ENCODE measurements at regions not wholly inside any gene's neighbourhood (a gene's known extent, or its start where the extent isn't known, plus 50 kb on each side); places are given as distances from the start of the nearest gene placed in this dataset.

GRCh38 chr14:25118671-25119070 is 68.7 kb upstream of the STXBP6 start:
- H3K36me3 Mint-ChIP-seq (ENCODE audit: low read depth), result no peaks in the 10 kb centered on the region
- no peak for DNase-seq
- intact Hi-C loops (cut with micrococcal nuclease), result no loop called here
- H3K4me1 Mint-ChIP-seq, result no peaks in the 10 kb centered on the region
- no peak overlapping the region for H3K4me3 Mint-ChIP-seq
- H3K27me3 Mint-ChIP-seq, result no peaks in the 10 kb centered on the region
- no peak overlapping the region for H3K27ac Mint-ChIP-seq
- no peaks in the 10 kb centered on the region for H3K9me3 Mint-ChIP-seq

GRCh38 chr14:25117342-25117741 is 67.4 kb upstream of the STXBP6 start:
- H3K4me1 Mint-ChIP-seq, result no peaks in the 10 kb centered on the region
- H3K36me3 Mint-ChIP-seq (ENCODE audit: low read depth), result no peaks in the 10 kb centered on the region
- no peaks in the 10 kb centered on the region for H3K27me3 Mint-ChIP-seq
- no peaks in the 10 kb centered on the region for H3K9me3 Mint-ChIP-seq
- intact Hi-C loops (cut with micrococcal nuclease), result no loop called here
- no peak for DNase-seq
- no peak overlapping the region for H3K27ac Mint-ChIP-seq
- no peak overlapping the region for H3K4me3 Mint-ChIP-seq

- no peak overlapping the region for H3K27ac Mint-ChIP-seq
- H3K4me3 Mint-ChIP-seq, result no peak overlapping the region
- intact Hi-C loops (cut with micrococcal nuclease), result no loop called here
- no peaks in the 10 kb centered on the region for H3K9me3 Mint-ChIP-seq
- H3K4me1 Mint-ChIP-seq, result no peaks in the 10 kb centered on the region
- H3K27me3 Mint-ChIP-seq, result no peaks in the 10 kb centered on the region
- no peaks in the 10 kb centered on the region for H3K36me3 Mint-ChIP-seq (ENCODE audit: low read depth)
- DNase-seq, result no peak
These were observed 66.7 kb upstream of the STXBP6 start for GRCh38 chr14:25116607-25117006.

GRCh38 chr14:25113394-25113793 is 63.4 kb upstream of the STXBP6 start:
- intact Hi-C loops (cut with micrococcal nuclease), result no loop called here
- DNase-seq, result no peak
- no peak overlapping the region for H3K4me3 Mint-ChIP-seq
- no peak overlapping the region for H3K27ac Mint-ChIP-seq
- no peaks in the 10 kb centered on the region for H3K36me3 Mint-ChIP-seq (ENCODE audit: low read depth)
- H3K9me3 Mint-ChIP-seq, result no peaks in the 10 kb centered on the region
- H3K27me3 Mint-ChIP-seq, result no peaks in the 10 kb centered on the region
- H3K4me1 Mint-ChIP-seq, result no peaks in the 10 kb centered on the region

- Mint-ChIP-seq H3K4me1 (no peaks in the 10 kb centered on the region), H3K27me3 (peaks cover 2% of the 10 kb centered on the region), H3K27ac (no peak overlapping the region), H3K36me3 (ENCODE audit: low read depth) (no peaks in the 10 kb centered on the region), H3K9me3 (no peaks in the 10 kb centered on the region), H3K4me3 (no peak overlapping the region)
- DNase-seq, result no peak
- intact Hi-C loops (cut with micrococcal nuclease), result no loop called here
These were observed 61.2 kb upstream of the STXBP6 start for GRCh38 chr14:25111061-25111601.

GRCh38 chr14:25110106-25110505 is 60.2 kb upstream of the STXBP6 start:
- no peak overlapping the region for H3K27ac Mint-ChIP-seq
- intact Hi-C loops (cut with micrococcal nuclease), result no loop called here
- peaks cover 2% of the 10 kb centered on the region for H3K27me3 Mint-ChIP-seq
- no peaks in the 10 kb centered on the region for H3K36me3 Mint-ChIP-seq (ENCODE audit: low read depth)
- H3K4me1 Mint-ChIP-seq, result no peaks in the 10 kb centered on the region
- no peak overlapping the region for H3K4me3 Mint-ChIP-seq
- no peak for DNase-seq
- H3K9me3 Mint-ChIP-seq, result no peaks in the 10 kb centered on the region

- Mint-ChIP-seq H3K27me3 (peaks cover 2% of the 10 kb centered on the region), H3K4me3 (no peak overlapping the region), H3K4me1 (no peaks in the 10 kb centered on the region), H3K27ac (no peak overlapping the region), H3K9me3 (no peaks in the 10 kb centered on the region), H3K36me3 (ENCODE audit: low read depth) (no peaks in the 10 kb centered on the region)
- intact Hi-C loops (cut with micrococcal nuclease), result no loop called here
- no peak for DNase-seq
These were observed 59.0 kb upstream of the STXBP6 start for GRCh38 chr14:25108959-25109358.

- H3K36me3 Mint-ChIP-seq (ENCODE audit: low read depth), result no peaks in the 10 kb centered on the region
- peaks cover 2% of the 10 kb centered on the region for H3K27me3 Mint-ChIP-seq
- DNase-seq, result no peak
- no peaks in the 10 kb centered on the region for H3K9me3 Mint-ChIP-seq
- no peak overlapping the region for H3K27ac Mint-ChIP-seq
- H3K4me1 Mint-ChIP-seq, result no peaks in the 10 kb centered on the region
- intact Hi-C loops (cut with micrococcal nuclease), result no loop called here
- H3K4me3 Mint-ChIP-seq, result no peak overlapping the region
These were observed 58.3 kb upstream of the STXBP6 start for GRCh38 chr14:25108291-25108690.

GRCh38 chr14:25103820-25104219 is 53.9 kb upstream of the STXBP6 start:
- no peak for DNase-seq
- intact Hi-C loops (cut with micrococcal nuclease), result no loop called here
- Mint-ChIP-seq H3K4me3 (no peak overlapping the region), H3K27me3 (peaks cover 2% of the 10 kb centered on the region), H3K36me3 (ENCODE audit: low read depth) (no peaks in the 10 kb centered on the region), H3K4me1 (no peaks in the 10 kb centered on the region), H3K9me3 (no peaks in the 10 kb centered on the region), H3K27ac (no peak overlapping the region)

- intact Hi-C loops (cut with micrococcal nuclease), result no loop called here
- H3K9me3 Mint-ChIP-seq, result no peaks in the 10 kb centered on the region
- no peak overlapping the region for H3K4me3 Mint-ChIP-seq
- H3K27ac Mint-ChIP-seq, result no peak overlapping the region
- H3K27me3 Mint-ChIP-seq, result peaks cover 2% of the 10 kb centered on the region
- H3K36me3 Mint-ChIP-seq (ENCODE audit: low read depth), result no peaks in the 10 kb centered on the region
- no peaks in the 10 kb centered on the region for H3K4me1 Mint-ChIP-seq
- DNase-seq, result no peak
These were observed 53.3 kb upstream of the STXBP6 start for GRCh38 chr14:25103271-25103670.

- no peak for DNase-seq
- peaks cover 2% of the 10 kb centered on the region for H3K27me3 Mint-ChIP-seq
- intact Hi-C loops (cut with micrococcal nuclease), result no loop called here
- H3K4me3 Mint-ChIP-seq, result no peak overlapping the region
- no peaks in the 10 kb centered on the region for H3K4me1 Mint-ChIP-seq
- no peaks in the 10 kb centered on the region for H3K36me3 Mint-ChIP-seq (ENCODE audit: low read depth)
- H3K27ac Mint-ChIP-seq, result no peak overlapping the region
- no peaks in the 10 kb centered on the region for H3K9me3 Mint-ChIP-seq
These were observed 52.8 kb upstream of the STXBP6 start for GRCh38 chr14:25102788-25103187.

GRCh38 chr14:25101276-25101675 is 51.3 kb upstream of the STXBP6 start:
- H3K27me3 Mint-ChIP-seq, result peaks cover under 1% of the 10 kb centered on the region
- DNase-seq, result no peak
- intact Hi-C loops (cut with micrococcal nuclease), result no loop called here
- no peak overlapping the region for H3K4me3 Mint-ChIP-seq
- H3K36me3 Mint-ChIP-seq (ENCODE audit: low read depth), result no peaks in the 10 kb centered on the region
- no peaks in the 10 kb centered on the region for H3K4me1 Mint-ChIP-seq
- H3K9me3 Mint-ChIP-seq, result no peaks in the 10 kb centered on the region
- H3K27ac Mint-ChIP-seq, result no peak overlapping the region
